ENCODE measurements at regions not wholly inside any gene's neighbourhood (a gene's known extent, or its start where the extent isn't known, plus 50 kb on each side); places are given as distances from the start of the nearest gene placed in this dataset.

DNA sequence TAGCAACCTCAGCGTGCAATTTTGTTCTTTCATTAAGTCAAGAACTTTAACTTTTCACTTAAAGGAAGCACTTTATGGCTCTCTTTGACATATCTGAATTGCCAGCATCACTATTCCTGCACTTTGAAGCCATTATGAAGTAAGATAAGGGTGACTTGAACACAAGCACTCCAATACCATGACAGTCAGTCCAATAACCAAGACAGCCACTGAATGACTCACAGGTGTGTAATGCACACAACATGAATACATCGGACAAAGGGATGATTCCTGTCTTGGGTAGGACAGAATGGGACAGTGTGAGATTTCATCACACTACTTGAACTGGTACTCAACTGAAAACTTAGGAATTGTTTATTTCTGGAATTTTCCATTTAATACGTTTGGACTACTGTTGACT is 233.7 kb upstream of the IPO5 start:
- H3K27ac Mint-ChIP-seq: no peak overlapping the region
- H3K4me1 ChIP-seq (ENCODE audit: control insufficient read depth in 1 of 2, extremely low read depth in 1 of 2, insufficient read depth in 2 of 2, low read length in 2 of 2): no peaks in the 10 kb centered on the region
- ATAC-seq (replicated peaks in 1 of 4) (no peak), DNase-seq (no peak)
- H3K4me3 Mint-ChIP-seq: no peak overlapping the region
- H3K27me3 ChIP-seq (replicated peaks in 1 of 2; ENCODE audit: control insufficient read depth in 2 of 2, extremely low read depth in 1 of 2, insufficient read depth in 2 of 2, low read length in 1 of 2): no peaks in the 10 kb centered on the region
- H3K36me3 ChIP-seq (ENCODE audit: control insufficient read depth in 2 of 2, extremely low read depth in 1 of 2, insufficient read depth in 1 of 2, low read length in 1 of 2): no peaks in the 10 kb centered on the region
- no peaks in the 10 kb centered on the region for H3K9me3 Mint-ChIP-seq
- no peaks in the 10 kb centered on the region for H3K9me3 ChIP-seq
- H3K27me3 Mint-ChIP-seq: peaks cover 5 to 13% of the 10 kb centered on the region in 2 donors
- ChIA-PET POLR2A (no interaction called here), CTCF (no interaction called here)
- no peaks in the 10 kb centered on the region for H3K36me3 Mint-ChIP-seq
- no peaks in the 10 kb centered on the region for H3K4me1 Mint-ChIP-seq
- no peak overlapping the region for H3K27ac ChIP-seq (ENCODE audit: low read length)
- no CpG with 5 or more reads among the region's 3 CpGs for WGBS (ENCODE audit: insufficient coverage)
- H3K4me3 ChIP-seq (ENCODE audit: control insufficient read depth in 1 of 2, extremely low read depth in 1 of 2, low read length in 1 of 2): no peak overlapping the region

DNA sequence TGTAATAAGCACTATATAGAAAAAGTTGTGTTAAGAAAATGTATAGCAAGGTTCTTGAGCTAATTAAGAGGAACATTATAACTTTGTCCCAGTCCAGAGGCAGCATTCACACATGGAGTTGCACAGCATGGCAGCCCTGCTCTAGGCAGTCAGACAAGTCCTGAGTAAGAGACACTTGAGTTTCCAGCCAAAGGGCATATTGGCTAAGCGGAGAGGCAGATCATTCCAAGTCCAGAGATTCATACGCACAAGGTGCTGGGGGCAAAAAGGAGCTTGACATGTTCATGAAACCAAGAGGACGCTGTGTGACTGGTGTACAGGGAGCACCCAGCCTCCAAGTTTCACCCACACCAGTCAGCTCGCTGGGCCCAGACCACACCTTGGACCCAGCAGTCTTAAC is 232.6 kb upstream of the IPO5 start:
- CTCF ChIA-PET: no interaction called here
- Mint-ChIP-seq H3K27ac (no peak overlapping the region), H3K4me3 (no peak overlapping the region), H3K9me3 (no peaks in the 10 kb centered on the region), H3K4me1 (no peaks in the 10 kb centered on the region), H3K36me3 (no peaks in the 10 kb centered on the region), H3K27me3 (peaks cover 5 to 13% of the 10 kb centered on the region in 2 donors)
- Histone ChIP-seq H3K9me3 (no peaks in the 10 kb centered on the region), H3K4me3 (ENCODE audit: control insufficient read depth in 1 of 2, extremely low read depth in 1 of 2, low read length in 1 of 2) (no peak overlapping the region), H3K27ac (ENCODE audit: low read length) (no peak overlapping the region), H3K27me3 (replicated peaks in 1 of 2; ENCODE audit: control insufficient read depth in 2 of 2, extremely low read depth in 1 of 2, insufficient read depth in 2 of 2, low read length in 1 of 2) (no peaks in the 10 kb centered on the region), H3K4me1 (ENCODE audit: control insufficient read depth in 1 of 2, extremely low read depth in 1 of 2, insufficient read depth in 2 of 2, low read length in 2 of 2) (no peaks in the 10 kb centered on the region), H3K36me3 (ENCODE audit: control insufficient read depth in 2 of 2, extremely low read depth in 1 of 2, insufficient read depth in 1 of 2, low read length in 1 of 2) (no peaks in the 10 kb centered on the region)
- ATAC-seq (replicated peaks in 1 of 4) (no peak), DNase-seq (no peak)
- POLR2A ChIA-PET: no interaction called here
- WGBS (ENCODE audit: insufficient coverage): 80% methylated on average over 4 of the region's 4 CpGs

DNA sequence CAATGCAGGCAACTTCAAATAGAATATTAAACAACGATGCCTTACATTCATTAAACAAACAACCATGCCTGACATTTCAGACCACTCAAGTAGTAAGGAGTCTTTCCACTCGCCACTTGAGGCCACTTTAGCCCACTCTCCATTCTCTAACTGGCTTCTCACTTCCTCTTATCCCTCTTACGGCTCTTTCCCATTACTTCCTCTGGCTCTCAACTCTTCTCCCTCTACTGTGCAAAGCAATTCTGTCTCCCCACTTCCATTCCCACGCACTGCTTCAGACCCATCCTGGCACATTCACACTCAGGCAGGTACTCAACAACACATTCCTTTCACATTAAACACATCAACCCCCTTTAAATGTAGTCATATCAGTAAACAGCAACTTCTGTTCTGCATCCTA is 229.8 kb upstream of the IPO5 start:
- Histone ChIP-seq H3K27ac (ENCODE audit: low read length) (no peak overlapping the region), H3K4me1 (ENCODE audit: control insufficient read depth in 1 of 2, extremely low read depth in 1 of 2, insufficient read depth in 2 of 2, low read length in 2 of 2) (no peaks in the 10 kb centered on the region), H3K36me3 (ENCODE audit: control insufficient read depth in 2 of 2, extremely low read depth in 1 of 2, insufficient read depth in 1 of 2, low read length in 1 of 2) (no peaks in the 10 kb centered on the region), H3K9me3 (no peaks in the 10 kb centered on the region), H3K4me3 (ENCODE audit: control insufficient read depth in 1 of 2, extremely low read depth in 1 of 2, low read length in 1 of 2) (no peak overlapping the region), H3K27me3 (replicated peaks in 1 of 2; ENCODE audit: control insufficient read depth in 2 of 2, extremely low read depth in 1 of 2, insufficient read depth in 2 of 2, low read length in 1 of 2) (no peaks in the 10 kb centered on the region)
- ATAC-seq (replicated peaks in 1 of 4) (no peak), DNase-seq (no peak)
- 53% methylated on average over 4 of the region's 4 CpGs for WGBS (ENCODE audit: insufficient coverage)
- H3K27ac Mint-ChIP-seq: no peak overlapping the region
- H3K4me3 Mint-ChIP-seq: no peak overlapping the region
- no peaks in the 10 kb centered on the region for H3K4me1 Mint-ChIP-seq
- peaks cover 5 to 10% of the 10 kb centered on the region in 2 donors for H3K27me3 Mint-ChIP-seq
- ChIA-PET CTCF (no interaction called here), POLR2A (no interaction called here)
- H3K36me3 Mint-ChIP-seq: no peaks in the 10 kb centered on the region
- H3K9me3 Mint-ChIP-seq: no peaks in the 10 kb centered on the region

DNA sequence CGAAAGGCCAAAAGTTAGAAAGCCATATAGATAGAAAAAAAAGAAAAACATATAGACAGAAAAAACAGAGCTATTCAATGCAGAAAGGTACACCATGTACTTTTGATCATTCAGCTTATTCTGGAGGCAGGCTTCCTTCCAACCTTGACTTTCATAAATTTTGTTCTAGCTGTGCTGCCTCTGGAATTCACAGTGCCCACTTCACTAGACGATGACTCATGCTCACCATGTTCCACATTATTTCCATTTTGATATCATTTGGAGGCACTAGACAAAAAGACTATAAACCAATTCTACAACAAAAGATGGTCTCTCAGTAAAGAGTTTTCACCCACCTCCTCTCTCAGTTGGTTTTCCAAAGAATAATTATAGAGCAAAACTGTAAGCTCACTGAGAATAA is 229.0 kb upstream of the IPO5 start:
- H3K36me3 Mint-ChIP-seq: no peaks in the 10 kb centered on the region
- ATAC-seq (replicated peaks in 1 of 4) (no peak), DNase-seq (no peak)
- H3K27ac ChIP-seq (ENCODE audit: low read length): no peak overlapping the region
- H3K4me1 ChIP-seq (ENCODE audit: control insufficient read depth in 1 of 2, extremely low read depth in 1 of 2, insufficient read depth in 2 of 2, low read length in 2 of 2): no peaks in the 10 kb centered on the region
- no peak overlapping the region for H3K4me3 ChIP-seq (ENCODE audit: control insufficient read depth in 1 of 2, extremely low read depth in 1 of 2, low read length in 1 of 2)
- H3K27ac Mint-ChIP-seq: no peak overlapping the region
- H3K4me3 Mint-ChIP-seq: no peak overlapping the region
- no peaks in the 10 kb centered on the region for H3K4me1 Mint-ChIP-seq
- ChIA-PET CTCF (no interaction called here), POLR2A (no interaction called here)
- H3K27me3 ChIP-seq (replicated peaks in 1 of 2; ENCODE audit: control insufficient read depth in 2 of 2, extremely low read depth in 1 of 2, insufficient read depth in 2 of 2, low read length in 1 of 2): no peaks in the 10 kb centered on the region
- H3K9me3 ChIP-seq: peaks cover under 1% of the 10 kb centered on the region
- peaks cover 5 to 10% of the 10 kb centered on the region in 2 donors for H3K27me3 Mint-ChIP-seq
- H3K9me3 Mint-ChIP-seq: no peaks in the 10 kb centered on the region
- no peaks in the 10 kb centered on the region for H3K36me3 ChIP-seq (ENCODE audit: control insufficient read depth in 2 of 2, extremely low read depth in 1 of 2, insufficient read depth in 1 of 2, low read length in 1 of 2)
- WGBS (ENCODE audit: insufficient coverage): no CpG with 5 or more reads among the region's 2 CpGs

DNA sequence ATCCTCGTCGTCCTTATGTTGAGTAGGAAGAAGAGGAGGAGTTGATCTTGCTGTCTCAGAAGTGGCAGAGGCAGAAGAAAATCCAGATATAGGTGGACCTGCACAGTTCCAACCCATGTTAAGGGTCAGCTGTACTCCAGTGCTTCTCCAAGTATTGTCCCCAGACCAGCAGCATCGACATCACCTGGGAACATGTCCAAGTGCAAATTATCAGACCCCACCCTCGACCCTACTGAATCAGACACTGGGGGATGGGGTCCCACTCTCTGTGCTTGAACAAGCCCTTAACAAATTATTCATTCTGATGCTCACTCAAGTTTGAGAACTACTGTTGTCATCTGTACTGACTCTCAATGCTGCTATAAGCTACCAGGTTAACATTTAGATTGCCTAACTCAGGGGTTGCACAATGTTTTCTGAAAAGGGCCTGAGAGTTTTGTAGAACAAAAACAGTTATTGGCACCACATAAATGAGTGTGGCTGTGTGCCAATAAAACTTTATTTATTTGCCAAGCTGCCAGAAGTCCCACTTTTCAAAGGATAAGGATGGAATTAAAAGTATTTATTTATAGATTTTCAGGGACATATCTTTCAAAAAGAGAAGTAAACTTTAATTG is 226.7 kb upstream of the IPO5 start:
- CTCF ChIA-PET: no interaction called here

DNA sequence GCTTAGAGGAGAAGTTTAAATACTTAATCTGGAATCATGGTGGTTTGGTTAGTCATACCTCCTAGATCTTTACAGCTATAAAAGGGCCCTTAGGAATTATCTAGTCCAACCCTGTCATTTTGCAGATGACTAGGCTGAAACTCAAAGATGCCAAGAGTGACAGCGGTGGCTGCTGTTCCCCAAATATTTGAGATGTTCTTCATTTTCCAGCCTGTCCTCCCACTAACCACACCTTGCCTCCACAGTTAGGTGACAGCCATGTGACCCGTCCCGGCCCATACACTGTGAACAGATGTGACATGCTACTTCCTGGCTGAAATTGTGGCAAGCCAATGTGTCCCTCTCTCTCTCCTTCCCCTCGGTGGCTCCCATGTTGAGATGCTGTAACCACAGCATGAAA is 225.5 kb upstream of the IPO5 start:
- H3K27me3 ChIP-seq (replicated peaks in 1 of 2; ENCODE audit: control insufficient read depth in 2 of 2, extremely low read depth in 1 of 2, insufficient read depth in 2 of 2, low read length in 1 of 2): peaks cover 0 to 2% of the 10 kb centered on the region in 2 experiments
- no peak for DNase-seq
- H3K4me3 Mint-ChIP-seq: no peak overlapping the region
- H3K36me3 ChIP-seq (ENCODE audit: control insufficient read depth in 2 of 2, extremely low read depth in 1 of 2, insufficient read depth in 1 of 2, low read length in 1 of 2): no peaks in the 10 kb centered on the region
- H3K4me1 ChIP-seq (ENCODE audit: control insufficient read depth in 1 of 2, extremely low read depth in 1 of 2, insufficient read depth in 2 of 2, low read length in 2 of 2): no peaks in the 10 kb centered on the region
- H3K27ac ChIP-seq (ENCODE audit: low read length): no peak overlapping the region
- 71% methylated on average over 4 of the region's 4 CpGs for WGBS (ENCODE audit: insufficient coverage)
- H3K4me1 Mint-ChIP-seq: no peaks in the 10 kb centered on the region
- H3K27me3 Mint-ChIP-seq: peaks cover 6 to 8% of the 10 kb centered on the region in 2 donors
- no peak overlapping the region for H3K27ac Mint-ChIP-seq
- CTCF ChIA-PET: no interaction called here
- H3K9me3 Mint-ChIP-seq: peaks cover 0 to 4% (median 0%) of the 10 kb centered on the region in 3 donors
- peaks cover 2% of the 10 kb centered on the region for H3K9me3 ChIP-seq
- POLR2A ChIA-PET: no interaction called here
- no peaks in the 10 kb centered on the region for H3K36me3 Mint-ChIP-seq
- no peak overlapping the region for H3K4me3 ChIP-seq (ENCODE audit: control insufficient read depth in 1 of 2, extremely low read depth in 1 of 2, low read length in 1 of 2)
- ATAC-seq (replicated peaks in 1 of 4): no peak

More for the DNA sequence above, 226.7 kb upstream of the IPO5 start:
- no peaks in the 10 kb centered on the region for H3K36me3 Mint-ChIP-seq
- Histone ChIP-seq H3K36me3 (ENCODE audit: control insufficient read depth in 2 of 2, extremely low read depth in 1 of 2, insufficient read depth in 1 of 2, low read length in 1 of 2) (no peaks in the 10 kb centered on the region), H3K4me1 (ENCODE audit: control insufficient read depth in 1 of 2, extremely low read depth in 1 of 2, insufficient read depth in 2 of 2, low read length in 2 of 2) (no peaks in the 10 kb centered on the region), H3K27ac (ENCODE audit: low read length) (no peak overlapping the region), H3K4me3 (ENCODE audit: control insufficient read depth in 1 of 2, extremely low read depth in 1 of 2, low read length in 1 of 2) (no peak overlapping the region), H3K27me3 (replicated peaks in 1 of 2; ENCODE audit: control insufficient read depth in 2 of 2, extremely low read depth in 1 of 2, insufficient read depth in 2 of 2, low read length in 1 of 2) (peaks cover 0 to 2% of the 10 kb centered on the region in 2 experiments), H3K9me3 (peaks cover 2% of the 10 kb centered on the region)
- no peaks in the 10 kb centered on the region for H3K4me1 Mint-ChIP-seq
- peaks cover 6 to 8% of the 10 kb centered on the region in 2 donors for H3K27me3 Mint-ChIP-seq
- H3K4me3 Mint-ChIP-seq: no peak overlapping the region
- WGBS (ENCODE audit: insufficient coverage): 28% methylated on average over 2 of the region's 4 CpGs
- ATAC-seq (replicated peaks in 1 of 4) (no peak), DNase-seq (no peak)
- no peak overlapping the region for H3K27ac Mint-ChIP-seq
- POLR2A ChIA-PET: no interaction called here
- H3K9me3 Mint-ChIP-seq: peaks cover 0 to 4% (median 0%) of the 10 kb centered on the region in 3 donors

DNA sequence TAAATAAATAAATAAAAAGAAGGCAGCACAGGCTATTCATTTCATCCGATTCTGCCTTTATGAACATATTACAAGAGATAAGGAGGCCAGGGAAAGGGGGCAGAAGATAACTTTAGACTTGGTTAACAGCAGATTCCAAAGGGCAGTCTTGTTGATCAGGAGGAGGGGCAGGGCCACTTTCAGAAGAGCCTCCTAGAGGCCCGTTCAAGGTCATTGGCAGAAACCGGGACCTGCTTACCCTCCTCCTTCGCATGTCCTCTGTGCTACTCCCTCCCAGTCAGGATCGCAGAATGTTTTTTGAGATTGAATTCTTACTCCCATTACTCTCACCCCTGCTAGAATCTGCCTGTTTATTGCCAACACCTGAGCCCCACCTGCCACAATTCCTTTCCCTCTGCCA is 217.0 kb upstream of the IPO5 start:
- WGBS (ENCODE audit: insufficient coverage): 94% methylated on average over 4 of the region's 5 CpGs
- POLR2A ChIA-PET: no interaction called here

More for the DNA sequence above, 217.0 kb upstream of the IPO5 start:
- Mint-ChIP-seq H3K4me3 (no peak overlapping the region), H3K9me3 (peaks cover 0 to 4% (median 0%) of the 10 kb centered on the region in 3 donors), H3K36me3 (no peaks in the 10 kb centered on the region), H3K27ac (no peak overlapping the region), H3K27me3 (no peaks in the 10 kb centered on the region), H3K4me1 (no peaks in the 10 kb centered on the region)
- H3K4me1 ChIP-seq (ENCODE audit: control insufficient read depth in 1 of 2, extremely low read depth in 1 of 2, insufficient read depth in 2 of 2, low read length in 2 of 2): no peaks in the 10 kb centered on the region
- H3K36me3 ChIP-seq (ENCODE audit: control insufficient read depth in 2 of 2, extremely low read depth in 1 of 2, insufficient read depth in 1 of 2, low read length in 1 of 2): no peaks in the 10 kb centered on the region
- no peaks in the 10 kb centered on the region for H3K27me3 ChIP-seq (replicated peaks in 1 of 2; ENCODE audit: control insufficient read depth in 2 of 2, extremely low read depth in 1 of 2, insufficient read depth in 2 of 2, low read length in 1 of 2)
- no peaks in the 10 kb centered on the region for H3K9me3 ChIP-seq
- no peak overlapping the region for H3K4me3 ChIP-seq (ENCODE audit: control insufficient read depth in 1 of 2, extremely low read depth in 1 of 2, low read length in 1 of 2)
- CTCF ChIA-PET: no interaction called here
- no peak overlapping the region for H3K27ac ChIP-seq (ENCODE audit: low read length)
- no peak for DNase-seq
- no peak for ATAC-seq (replicated peaks in 1 of 4)
